B cell (primary cell): ENCODE measurements at regions not wholly inside any gene's neighbourhood (a gene's known extent, or its start where the extent isn't known, plus 50 kb on each side); places are given as distances from the start of the nearest gene placed in this dataset.

Experiments
- EZH2 ChIP-seq: IDR thresholded peaks from 2 replicates; pipeline ENCODE4 v1.6.1; 2012; ENCODE audit warnings: borderline replicate concordance, low read depth, mild to moderate bottlenecking, moderate library complexity, low read length; ENCODE audit not compliant: insufficient read depth, poor library complexity, severe bottlenecking
- TF ChIP-seq, protein P1 (sequence below): fragments of 200-600 bp; IDR thresholded peaks from one replicate; pipeline ENCODE4 v1.8.0; 2022; ENCODE audit warnings: antibody characterized with exemption, mild to moderate bottlenecking

DNA sequence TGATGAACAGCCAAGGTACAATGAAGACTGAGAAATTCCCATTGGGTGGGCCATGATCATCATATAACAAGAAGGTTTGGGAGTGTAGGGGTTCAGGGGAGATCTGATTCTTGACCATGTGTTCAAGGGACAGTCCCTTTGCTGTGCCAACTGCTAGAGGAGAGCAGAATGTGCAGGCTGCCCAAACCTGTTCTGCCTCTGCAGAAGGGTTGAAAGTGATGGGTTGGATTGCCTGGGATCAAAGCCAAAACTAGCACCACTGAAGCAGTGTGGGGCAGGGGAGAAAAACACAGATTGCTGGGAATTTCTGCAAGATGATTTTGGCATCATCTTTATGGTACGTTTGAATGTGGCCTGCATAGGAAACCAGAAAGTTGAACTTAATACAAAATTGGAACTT is 303.9 kb downstream of the OTUD1 start:
- TF ChIP-seq, protein P1, sequence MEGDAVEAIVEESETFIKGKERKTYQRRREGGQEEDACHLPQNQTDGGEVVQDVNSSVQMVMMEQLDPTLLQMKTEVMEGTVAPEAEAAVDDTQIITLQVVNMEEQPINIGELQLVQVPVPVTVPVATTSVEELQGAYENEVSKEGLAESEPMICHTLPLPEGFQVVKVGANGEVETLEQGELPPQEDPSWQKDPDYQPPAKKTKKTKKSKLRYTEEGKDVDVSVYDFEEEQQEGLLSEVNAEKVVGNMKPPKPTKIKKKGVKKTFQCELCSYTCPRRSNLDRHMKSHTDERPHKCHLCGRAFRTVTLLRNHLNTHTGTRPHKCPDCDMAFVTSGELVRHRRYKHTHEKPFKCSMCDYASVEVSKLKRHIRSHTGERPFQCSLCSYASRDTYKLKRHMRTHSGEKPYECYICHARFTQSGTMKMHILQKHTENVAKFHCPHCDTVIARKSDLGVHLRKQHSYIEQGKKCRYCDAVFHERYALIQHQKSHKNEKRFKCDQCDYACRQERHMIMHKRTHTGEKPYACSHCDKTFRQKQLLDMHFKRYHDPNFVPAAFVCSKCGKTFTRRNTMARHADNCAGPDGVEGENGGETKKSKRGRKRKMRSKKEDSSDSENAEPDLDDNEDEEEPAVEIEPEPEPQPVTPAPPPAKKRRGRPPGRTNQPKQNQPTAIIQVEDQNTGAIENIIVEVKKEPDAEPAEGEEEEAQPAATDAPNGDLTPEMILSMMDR, result no peak
- TF ChIP-seq EZH2, result no peak
